Heart right ventricle (tissue), 16 donors: ENCODE measurements at regions not wholly inside any gene's neighbourhood (a gene's known extent, or its start where the extent isn't known, plus 50 kb on each side); places are given as distances from the start of the nearest gene placed in this dataset.

Experiments used
- ATAC-seq, 8 donors: fragments of 200-7000 bp; cut with Tn5 transposase; one replicate each; pipeline ENCODE4 v1.9.1; 2020; ENCODE audit warnings: mild to moderate bottlenecking in 8 of 8, moderate library complexity in 8 of 8, moderate number of reproducible peaks in 1 of 8
- DNase-seq, 2 donors: peaks; one replicate each; pipeline ENCODE4 v3.0.0-alpha.2; 2020
- H3K27ac ChIP-seq, 10 donors: fragments of 200-600 bp; sonication (generic) in 2 of 10; one replicate each; pipeline versions ENCODE4 v1.5.0 to v1.8.0; 2020 to 2022; ENCODE audit warnings: mild to moderate bottlenecking in 3 of 10
- H3K27me3 ChIP-seq, 7 donors: fragments of 200-600 bp; one replicate each; pipeline ENCODE4 v1.8.0; 2021 to 2022; ENCODE audit warnings: mild to moderate bottlenecking in 2 of 7
- H3K36me3 ChIP-seq, 9 donors: fragments of 200-600 bp; sonication (generic) in 1 of 9; one replicate each; pipeline versions ENCODE4 v1.5.0 to v1.8.0; 2020 to 2022; ENCODE audit warnings: mild to moderate bottlenecking in 2 of 9
- H3K4me1 ChIP-seq, 9 donors: fragments of 200-600 bp; sonication (generic) in 1 of 9; one replicate each; pipeline versions ENCODE4 v1.5.0 to v1.8.0; 2020 to 2022; ENCODE audit warnings: mild to moderate bottlenecking in 4 of 9
- H3K4me3 ChIP-seq, 10 donors: fragments of 200-600 bp; sonication (generic) in 2 of 10; one replicate each; pipeline versions ENCODE4 v1.5.0 to v1.8.0; 2020 to 2022; ENCODE audit warnings: mild to moderate bottlenecking in 7 of 10, moderate library complexity in 2 of 10
- H3K9me3 ChIP-seq, 11 donors: fragments of 200-600 bp in 10 of 11; sonication (generic) in 2 of 11; one replicate each; pipeline versions ENCODE4 v1.5.0 to v1.8.0; 2013 to 2022; ENCODE audit warnings: mild to moderate bottlenecking in 2 of 11, control low read depth in 1 of 11, moderate library complexity in 1 of 11
- WGBS, 2 donors: extraction: QIAGEN DNeasy Blood & Tissue Kit; methylation state at CpG; one replicate each; pipeline ENCODE4 v1.1.7; 2013; ENCODE audit warnings: inconsistent platforms in 1 of 2; 5-methylcytosine and 5-hydroxymethylcytosine counted together
- intact Hi-C, 10 donors: fragments of 100-400 bp; cut with DNase I; formaldehyde crosslinking; loops; one replicate each; pipeline versions ENCODE4 v1.11.1 to v1.14.2; 2022
- TF ChIP-seq, protein P1 (sequence below), 9 donors: fragments of 200-600 bp; sonication (generic) in 2 of 9; IDR thresholded peaks; one replicate each; pipeline versions ENCODE4 v1.5.0 to v1.8.0; 2021 to 2022; ENCODE audit warnings: antibody characterized with exemption in 9 of 9, mild to moderate bottlenecking in 5 of 9, moderate library complexity in 1 of 9
- donor health status: Arrhythmogenic right ventricular cardiomyopathy.
- donor health status: ischemic (EF 13 %, LVEDD 7.1; RV severe dilation, severe dysfunction).
- donor health status: healthy with polysubstance abuse.
- donor health status: DM: no; HTN: yes; CAD: no.
- donor health status: DM: no; HTN: no; CAD: no.
- donor health status: ischemic (EF 25% LVEDD 6.9; RV normal size, moderate dysfunction).
- donor health status: ischemic (EF 25% LVEDD 5.7; RV mildly dilated, moderate dysfunction).
- donor health status: healthy.
- donor health status: DM: yes; HTN: yes; CAD: no.
- donor health status: Ischemic cardiomyopathy.
- donor health status: ischemic (EF 35%, LVEDD 5.7; RV mildly dilated, moderate dysfunction).
- donor health status: nonischemic (EF 11% LVEDD 7.7; RV severe dilation, severe dysfunction).
- donor health status: DM: yes; HTN: yes; CAD: no.
- donor health status: PGD.
- donor health status: ischemic (EF 29% LVEDD 5.4; RV normal size, mild dysfunction).
- donor health status: nonischemic (EF 23%, LVEDD 6.1; RV moderate dilation, normal function).

DNA sequence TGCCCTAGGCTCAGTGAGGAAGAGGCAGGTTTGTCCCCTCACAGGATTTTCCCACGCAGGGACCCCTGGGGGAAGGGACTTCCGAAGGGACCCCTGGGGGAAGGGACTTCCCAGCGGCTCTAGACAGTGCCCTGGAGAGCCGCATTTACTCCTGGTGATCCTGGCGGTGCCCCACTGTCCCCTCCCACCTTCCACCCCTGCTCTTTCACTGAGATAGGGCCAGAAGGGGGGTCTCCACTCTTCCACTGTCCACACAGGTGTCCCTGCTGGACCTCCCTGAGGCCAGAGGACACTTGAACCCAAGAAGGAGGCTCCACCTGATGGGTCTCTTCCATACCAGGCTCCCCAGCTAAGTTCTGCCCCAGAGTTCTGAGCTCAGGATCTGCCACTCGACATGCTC lies 1333.9 kb downstream of the BRD1 start:
- Histone ChIP-seq H3K27ac (no peak overlapping the region), H3K9me3 (no peaks in the 10 kb centered on the region), H3K27me3 (peaks cover 8 to 76% (median 57%) of the 10 kb centered on the region in 7 donors), H3K36me3 (no peaks in the 10 kb centered on the region), H3K4me3 (no peak overlapping the region), H3K4me1 (peaks cover 0 to 16% (median 7%) of the 10 kb centered on the region in 9 donors)
- no peak for DNase-seq
- 61 to 69% methylated on average over 6 of the region's 6 CpGs for WGBS, 2 donors
- ATAC-seq: no peak
- intact Hi-C loops: loop anchor here in 3 of 10 donors (5.0 to 10.0 kb wide), 3 partner anchors 1279 to 1699 kb away; no protein-coding TSS in a partner anchor
- TF ChIP-seq, protein P1, sequence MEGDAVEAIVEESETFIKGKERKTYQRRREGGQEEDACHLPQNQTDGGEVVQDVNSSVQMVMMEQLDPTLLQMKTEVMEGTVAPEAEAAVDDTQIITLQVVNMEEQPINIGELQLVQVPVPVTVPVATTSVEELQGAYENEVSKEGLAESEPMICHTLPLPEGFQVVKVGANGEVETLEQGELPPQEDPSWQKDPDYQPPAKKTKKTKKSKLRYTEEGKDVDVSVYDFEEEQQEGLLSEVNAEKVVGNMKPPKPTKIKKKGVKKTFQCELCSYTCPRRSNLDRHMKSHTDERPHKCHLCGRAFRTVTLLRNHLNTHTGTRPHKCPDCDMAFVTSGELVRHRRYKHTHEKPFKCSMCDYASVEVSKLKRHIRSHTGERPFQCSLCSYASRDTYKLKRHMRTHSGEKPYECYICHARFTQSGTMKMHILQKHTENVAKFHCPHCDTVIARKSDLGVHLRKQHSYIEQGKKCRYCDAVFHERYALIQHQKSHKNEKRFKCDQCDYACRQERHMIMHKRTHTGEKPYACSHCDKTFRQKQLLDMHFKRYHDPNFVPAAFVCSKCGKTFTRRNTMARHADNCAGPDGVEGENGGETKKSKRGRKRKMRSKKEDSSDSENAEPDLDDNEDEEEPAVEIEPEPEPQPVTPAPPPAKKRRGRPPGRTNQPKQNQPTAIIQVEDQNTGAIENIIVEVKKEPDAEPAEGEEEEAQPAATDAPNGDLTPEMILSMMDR (IDR thresholded peaks at IDR 0.05): no peak

DNA sequence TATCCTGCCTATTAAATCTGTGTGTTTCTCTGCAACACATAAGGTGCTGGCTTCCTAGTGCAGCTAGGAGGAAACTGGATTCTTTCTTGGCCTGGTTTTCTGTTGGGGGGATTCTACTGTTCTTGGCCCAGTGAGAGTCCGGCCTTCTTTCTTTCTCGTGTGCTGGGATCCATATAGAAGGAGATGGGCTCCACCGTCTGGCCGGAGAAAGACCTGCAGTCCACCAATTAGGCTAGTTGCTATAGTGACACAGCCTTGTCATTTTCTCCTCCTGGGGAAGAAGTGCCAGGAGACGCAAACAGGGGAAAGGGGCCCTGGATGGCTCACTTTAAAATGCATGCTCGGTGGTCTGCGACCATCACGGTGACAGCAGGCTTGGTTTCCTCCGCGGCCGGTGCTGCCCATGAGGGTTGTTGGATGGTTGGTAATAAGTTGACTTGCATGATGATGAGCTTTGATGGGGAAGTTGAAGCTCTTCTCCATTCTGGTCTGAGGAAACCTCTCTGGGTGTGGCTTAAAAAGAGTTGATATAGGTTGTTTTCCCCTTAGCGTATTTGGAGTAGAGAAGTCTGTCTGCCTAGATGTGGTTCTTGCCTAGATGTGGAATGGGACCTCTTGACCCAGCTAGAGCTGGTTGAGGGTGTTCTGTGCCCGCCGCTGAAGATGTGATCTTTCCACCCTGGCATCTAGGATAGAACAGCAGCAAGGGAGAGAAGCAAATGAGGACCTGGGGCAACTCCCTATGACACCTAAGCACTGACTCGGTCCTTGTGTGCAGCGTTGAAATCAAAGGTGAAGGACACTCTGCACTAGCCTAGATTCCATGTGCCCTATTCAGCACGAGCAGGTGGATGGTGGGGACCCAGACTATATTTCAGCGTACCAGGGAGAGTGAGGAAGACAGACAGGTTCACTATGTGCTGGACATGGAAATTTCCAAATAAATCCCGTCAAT lies 1335.0 kb downstream of the BRD1 start:
- H3K27me3 ChIP-seq: peaks cover 8 to 82% (median 65%) of the 10 kb centered on the region in 7 donors
- H3K36me3 ChIP-seq: no peaks in the 10 kb centered on the region
- peaks cover 0 to 16% (median 7%) of the 10 kb centered on the region in 9 donors for H3K4me1 ChIP-seq
- ATAC-seq (peak in 7 of 8 donors; percentile 48 to 79 (median 56)), DNase-seq (peak; percentile 34 to 39)
- 32 to 34% methylated on average over 19 of the region's 19 CpGs for WGBS, 2 donors
- H3K4me3 ChIP-seq: no peak overlapping the region
- H3K27ac ChIP-seq: no peak overlapping the region
- intact Hi-C loops: loop anchor here in 3 of 10 donors (5.0 to 10.0 kb wide), 3 partner anchors 1278 to 1698 kb away; no protein-coding TSS in a partner anchor
- H3K9me3 ChIP-seq: no peaks in the 10 kb centered on the region
- TF ChIP-seq, protein P1 (IDR thresholded peaks at IDR 0.05): peak; percentile 33 to 77 (median 68)

DNA sequence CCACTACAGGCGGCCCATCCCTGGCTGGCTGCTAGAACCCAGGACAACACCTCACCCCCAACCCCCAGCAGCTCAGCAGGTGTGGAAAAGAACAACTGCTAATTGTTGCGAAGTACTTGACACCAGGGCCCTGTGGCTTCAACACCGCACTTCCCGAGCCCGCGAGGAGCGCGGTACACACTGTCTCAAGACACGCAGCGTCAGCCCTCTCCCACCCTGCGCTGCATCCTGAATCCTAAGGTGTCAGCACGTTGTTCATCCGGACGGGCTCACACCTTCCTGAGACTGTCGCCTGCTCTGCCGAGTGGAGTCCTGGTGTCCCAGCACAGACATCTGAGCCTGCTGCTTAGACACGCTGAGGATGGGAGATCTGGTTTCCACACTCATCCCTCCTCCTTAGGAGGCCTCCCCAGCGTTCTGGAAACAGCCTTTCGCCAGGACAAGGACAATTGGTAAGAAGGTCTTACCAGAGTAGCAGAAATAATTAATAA lies 1336.2 kb downstream of the BRD1 start:
- no peak overlapping the region for H3K4me3 ChIP-seq
- H3K4me1 ChIP-seq: peaks cover 0 to 16% (median 7%) of the 10 kb centered on the region in 9 donors
- H3K27ac ChIP-seq: no peak overlapping the region
- ATAC-seq: no peak
- no peaks in the 10 kb centered on the region for H3K36me3 ChIP-seq
- H3K27me3 ChIP-seq: peaks cover 8 to 87% (median 72%) of the 10 kb centered on the region in 7 donors
- no peak for DNase-seq
- 14 to 25% methylated on average over 19 of the region's 19 CpGs for WGBS, 2 donors
- intact Hi-C loops: loop anchor here in 3 of 10 donors (5.0 to 10.0 kb wide), 3 partner anchors 1277 to 1697 kb away; no protein-coding TSS in a partner anchor
- TF ChIP-seq, protein P1 (IDR thresholded peaks at IDR 0.05): no peak
- no peaks in the 10 kb centered on the region for H3K9me3 ChIP-seq
